NT2/D1 (cell line): ENCODE measurements at regions not wholly inside any gene's neighbourhood (a gene's known extent, or its start where the extent isn't known, plus 50 kb on each side); places are given as distances from the start of the nearest gene placed in this dataset.

Experiments used
- SUZ12 ChIP-seq: IDR thresholded peaks from 2 replicates; pipeline ENCODE4 v1.6.1; 2011; ENCODE audit not compliant: insufficient read length, insufficient read depth; ENCODE audit errors: extremely low read depth
- YY1 ChIP-seq: IDR thresholded peaks from 2 replicates; pipeline ENCODE4 v1.6.1; 2011; ENCODE audit not compliant: insufficient read length, insufficient read depth
- ZNF274 ChIP-seq: IDR thresholded peaks from 2 replicates; pipeline ENCODE4 v1.6.1; 2011; ENCODE audit warnings: mild to moderate bottlenecking, low read depth, low read length

- TF ChIP-seq YY1, result no peak
- no peak for TF ChIP-seq SUZ12
- TF ChIP-seq ZNF274, result no peak
Measured at GRCh38 chr18:73840319-73840945, 307.2 kb downstream of the FBXO15 start.
